Esophagus muscularis mucosa (tissue), 3 donors: ENCODE measurements at regions not wholly inside any gene's neighbourhood (a gene's known extent, or its start where the extent isn't known, plus 50 kb on each side); places are given as distances from the start of the nearest gene placed in this dataset.

ENCODE experiments used
- POLR2AphosphoS5 ChIP-seq, 2 donors: sonication (generic); formaldehyde crosslinking; IDR thresholded peaks; one replicate each; pipeline ENCODE4 v1.6.1; 2017; ENCODE audit warnings: antibody characterized with exemption in 2 of 2
- TF ChIP-seq, protein P1 (sequence below), 3 experiments: fragments of 200-600 bp in 2 of 3; fragments of 450-650 bp in 1 of 3; sonication (generic) in 2 of 3; IDR thresholded peaks; one replicate each; pipeline ENCODE4 v1.5.1; 2017 to 2019; ENCODE audit warnings: antibody characterized with exemption in 3 of 3, mild to moderate bottlenecking in 2 of 3, moderate library complexity in 1 of 3

DNA sequence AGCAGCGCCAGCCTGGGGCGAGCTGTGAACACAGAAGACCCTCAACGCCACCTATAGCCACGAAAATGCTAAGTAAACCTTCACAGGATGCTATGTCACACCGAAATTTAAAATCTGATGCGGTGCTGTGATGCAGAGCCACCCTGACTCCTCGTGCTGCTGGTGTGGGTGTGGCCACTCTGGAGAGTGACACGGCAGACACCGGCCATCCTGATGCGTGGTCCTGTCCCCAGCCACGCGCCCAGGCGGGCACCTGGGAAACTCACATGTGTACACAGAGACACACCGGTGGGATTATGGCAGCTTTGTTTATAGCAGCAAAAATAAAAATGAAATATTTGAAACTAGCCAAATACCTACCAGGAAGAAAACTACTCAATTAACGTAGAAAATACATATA is 138.3 kb upstream of the SFSWAP start:
- TF ChIP-seq, protein P1, sequence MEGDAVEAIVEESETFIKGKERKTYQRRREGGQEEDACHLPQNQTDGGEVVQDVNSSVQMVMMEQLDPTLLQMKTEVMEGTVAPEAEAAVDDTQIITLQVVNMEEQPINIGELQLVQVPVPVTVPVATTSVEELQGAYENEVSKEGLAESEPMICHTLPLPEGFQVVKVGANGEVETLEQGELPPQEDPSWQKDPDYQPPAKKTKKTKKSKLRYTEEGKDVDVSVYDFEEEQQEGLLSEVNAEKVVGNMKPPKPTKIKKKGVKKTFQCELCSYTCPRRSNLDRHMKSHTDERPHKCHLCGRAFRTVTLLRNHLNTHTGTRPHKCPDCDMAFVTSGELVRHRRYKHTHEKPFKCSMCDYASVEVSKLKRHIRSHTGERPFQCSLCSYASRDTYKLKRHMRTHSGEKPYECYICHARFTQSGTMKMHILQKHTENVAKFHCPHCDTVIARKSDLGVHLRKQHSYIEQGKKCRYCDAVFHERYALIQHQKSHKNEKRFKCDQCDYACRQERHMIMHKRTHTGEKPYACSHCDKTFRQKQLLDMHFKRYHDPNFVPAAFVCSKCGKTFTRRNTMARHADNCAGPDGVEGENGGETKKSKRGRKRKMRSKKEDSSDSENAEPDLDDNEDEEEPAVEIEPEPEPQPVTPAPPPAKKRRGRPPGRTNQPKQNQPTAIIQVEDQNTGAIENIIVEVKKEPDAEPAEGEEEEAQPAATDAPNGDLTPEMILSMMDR (IDR thresholded peaks at IDR 0.05) = no peak
- TF ChIP-seq POLR2AphosphoS5 (IDR thresholded peaks at IDR 0.05) = no peak
